Fibroblast of skin of left quadriceps (primary cell): ENCODE measurements at regions not wholly inside any gene's neighbourhood (a gene's known extent, or its start where the extent isn't known, plus 50 kb on each side); places are given as distances from the start of the nearest gene placed in this dataset.
A peak's percentile ranks its signal among the peaks of the same experiment; 100 is the strongest.

Source experiments
- DNase-seq, 2 experiments: peaks; one replicate each; pipeline ENCODE4 v3.0.0-alpha.2; 2013; ENCODE audit warnings: low read depth in 2 of 2

- no peak for DNase-seq
Measured at GRCh38 chr18:71760541-71760940, 783.6 kb downstream of the CBLN2 start.

GRCh38 chr18:71754246-71754645, 789.9 kb downstream of the CBLN2 start:
- no peak for DNase-seq

- no peak for DNase-seq
Measured at GRCh38 chr18:71743634-71744033, 800.5 kb downstream of the CBLN2 start.

GRCh38 chr18:71729611-71730010, 814.5 kb downstream of the CBLN2 start:
- no peak for DNase-seq

GRCh38 chr18:71727909-71728308, 816.2 kb downstream of the CBLN2 start:
- no peak for DNase-seq

GRCh38 chr18:71725256-71725655, 818.9 kb downstream of the CBLN2 start:
- DNase-seq, result no peak

- DNase-seq, result no peak
Measured at GRCh38 chr18:71707985-71708500, 836.1 kb downstream of the CBLN2 start.

GRCh38 chr18:71707400-71707799, 836.7 kb downstream of the CBLN2 start:
- DNase-seq, result no peak

GRCh38 chr18:71689416-71690160, 854.6 kb downstream of the CBLN2 start:
- no peak for DNase-seq

- DNase-seq, result no peak
Measured at GRCh38 chr18:71682591-71682990, 861.6 kb downstream of the CBLN2 start.

- no peak for DNase-seq
Measured at GRCh38 chr18:71678144-71678543, 866.0 kb downstream of the CBLN2 start.

GRCh38 chr18:71673954-71674353, 870.2 kb downstream of the CBLN2 start:
- no peak for DNase-seq

- DNase-seq, result no peak
Measured at GRCh38 chr18:71673498-71673897, 870.6 kb downstream of the CBLN2 start.

GRCh38 chr18:71666481-71666880, 877.7 kb downstream of the CBLN2 start:
- no peak for DNase-seq

- DNase-seq, result peak; percentile 44 to 46
Measured at GRCh38 chr18:71665131-71665530, 879.0 kb downstream of the CBLN2 start.

GRCh38 chr18:71643822-71644221, 900.3 kb downstream of the CBLN2 start:
- DNase-seq, result no peak

- DNase-seq, result no peak
Measured at GRCh38 chr18:71630696-71631095, 913.4 kb downstream of the CBLN2 start.

GRCh38 chr18:71625556-71626090, 918.5 kb downstream of the CBLN2 start:
- no peak for DNase-seq

- peak in 1 of 2 experiments; percentile 5 for DNase-seq
Measured at GRCh38 chr18:71598374-71598773, 945.8 kb downstream of the CBLN2 start.

GRCh38 chr18:71597219-71597618, 946.9 kb downstream of the CBLN2 start:
- DNase-seq, result no peak

GRCh38 chr18:71583252-71583651, 960.9 kb downstream of the CBLN2 start:
- DNase-seq, result no peak

GRCh38 chr18:71554686-71555085, 989.5 kb downstream of the CBLN2 start:
- no peak for DNase-seq

- DNase-seq, result no peak
Measured at GRCh38 chr18:71541643-71542042, 1002.5 kb downstream of the CBLN2 start.
